K562 (cell line): ENCODE measurements at regions not wholly inside any gene's neighbourhood (a gene's known extent, or its start where the extent isn't known, plus 50 kb on each side); places are given as distances from the start of the nearest gene placed in this dataset.

Experiments
- ATAC-seq: fragments of 200-7000 bp; cut with Tn5 transposase; 3 replicates; pipeline ENCODE4 v1.9.1; 2020; ENCODE audit warnings: moderate library complexity
- BruUV-seq: library from RNA; stranded (reverse); fragments of 400-500 nt; replicated peaks from 2 replicates; lab custom pipeline; 2021; lab: Mats Ljungman, UMichigan
- CTCF ChIA-PET: fragments of 300-600 bp; formaldehyde crosslinking; extraction: SDS; loops from one replicate; lab custom pipeline; 2021; ENCODE audit warnings: low intra/inter-chr PET ratio; lab: Yijun Ruan, JAX
- POLR2A ChIA-PET: fragments of 300-600, 350-650 bp; sonication (Branson Sonifier 250); formaldehyde crosslinking; extraction: SDS; loops from one replicate; lab custom pipeline; 2021; ENCODE audit warnings: antibody characterized with exemption, inconsistent platforms; lab: Yijun Ruan, JAX
- DNase-seq, 4 experiments: peaks; one replicate each; pipeline versions ENCODE4 v3.0.0 to v3.0.0-alpha.2; 2011 to 2018; ENCODE audit warnings: low spot score in 3 of 4, mixed read lengths in 3 of 4; ENCODE audit errors: extremely low read depth in 1 of 4
- FAIRE-seq: peaks from 2 replicates; lab custom pipeline; 2011; peaks lifted over from hg19 to GRCh38; lab: Jason Lieb, UNC
- H2AFZ ChIP-seq: 2 replicates; pipeline ENCODE4 v1.6.0; 2011; ENCODE audit warnings: low read depth, low read length, control low read depth, inconsistent platforms
- H3K27ac ChIP-seq: fragments of 200-600 bp; 3 replicates; pipeline ENCODE4 v1.8.0; 2011; ENCODE audit warnings: low read depth, mild to moderate bottlenecking, control low read depth, inconsistent platforms, low read length, moderate library complexity, mixed read lengths; ENCODE audit errors: extremely low read depth
- H3K27me3 ChIP-seq, 2 experiments: fragments of 300-600 bp in 1 of 2; 2 replicates in 1 of 2; 3 replicates in 1 of 2; pipeline versions ENCODE4 v1.6.0 to v1.8.0; 2011; ENCODE audit warnings: inconsistent platforms in 2 of 2, low read length in 2 of 2, mild to moderate bottlenecking in 1 of 2, mixed read lengths in 1 of 2, moderate library complexity in 1 of 2; ENCODE audit not compliant: control insufficient read depth in 2 of 2, insufficient read depth in 2 of 2
- H3K36me3 ChIP-seq: fragments of 300-600 bp; 3 replicates; pipeline ENCODE4 v1.8.0; 2011; ENCODE audit warnings: mild to moderate bottlenecking, low read length, inconsistent platforms; ENCODE audit not compliant: control insufficient read depth, insufficient read depth
- H3K4me1 ChIP-seq, 2 experiments: fragments of 200-600 bp in 1 of 2; replicated peaks in 1 of 2; 2 replicates in 1 of 2; 3 replicates in 1 of 2; pipeline versions ENCODE4 v1.5.1 to v1.8.0; 2011; ENCODE audit warnings: inconsistent platforms in 2 of 2, low read length in 2 of 2, mild to moderate bottlenecking in 1 of 2, mixed read lengths in 1 of 2, moderate library complexity in 1 of 2; ENCODE audit not compliant: control insufficient read depth in 2 of 2, insufficient read depth in 2 of 2
- H3K4me2 ChIP-seq: 2 replicates; pipeline ENCODE4 v1.6.1; 2011; ENCODE audit warnings: low read length, control low read depth, inconsistent platforms, mixed read lengths; ENCODE audit not compliant: insufficient read depth
- H3K4me3 ChIP-seq: fragments of 200-600 bp; sonication (generic), shearing (Covaris generic); 2 replicates; pipeline ENCODE4 v1.5.1; 2016; ENCODE audit warnings: control low read depth, inconsistent platforms
- H3K79me2 ChIP-seq: fragments of 200-600 bp; 3 replicates; pipeline ENCODE4 v1.8.0; 2011; ENCODE audit warnings: low read length, inconsistent platforms; ENCODE audit not compliant: control insufficient read depth, insufficient read depth
- H3K9ac ChIP-seq, 2 experiments: 2 replicates each; pipeline versions ENCODE4 v1.6.0 to v1.6.1; 2011; ENCODE audit warnings: low read depth in 2 of 2, low read length in 2 of 2, control low read depth in 1 of 2, inconsistent platforms in 1 of 2, mild to moderate bottlenecking in 1 of 2, mixed read lengths in 1 of 2; ENCODE audit not compliant: insufficient read depth in 1 of 2
- H3K9me1 ChIP-seq: one replicate; pipeline ENCODE4 v1.6.0; 2011; ENCODE audit warnings: inconsistent platforms, mild to moderate bottlenecking, low read length, moderate library complexity; ENCODE audit not compliant: control insufficient read depth, insufficient read depth
- H3K9me3 ChIP-seq: replicated peaks from 2 replicates; pipeline ENCODE4 v1.5.1; 2011; ENCODE audit warnings: low read depth, low read length, inconsistent platforms; ENCODE audit not compliant: control insufficient read depth, insufficient read depth
- H4K20me1 ChIP-seq: replicated peaks from 2 replicates; pipeline ENCODE4 v1.6.1; 2011; ENCODE audit warnings: low read length, inconsistent platforms, mixed read lengths; ENCODE audit not compliant: control insufficient read depth, insufficient read depth
- MBD1 ChIP-seq: fragments of 250-450 bp; sonication (Bioruptor Pico); IDR thresholded peaks from 2 replicates; pipeline ENCODE4 v1.8.0; 2022; ENCODE audit warnings: inconsistent platforms
- PTRF ChIP-seq: fragments of 450-650 bp; IDR thresholded peaks from 2 replicates; pipeline ENCODE4 v1.6.1; 2016; ENCODE audit warnings: mild to moderate bottlenecking, missing genetic modification characterization, missing compliant biosample characterization
- RREB1 ChIP-seq: fragments of 250-450 bp; sonication (Bioruptor Pico); IDR thresholded peaks from 2 replicates; pipeline ENCODE4 v1.4.0; 2020
- ZNF77 ChIP-seq: fragments of 250-450 bp; sonication (Bioruptor Pico); IDR thresholded peaks from 2 replicates; pipeline ENCODE4 v1.5.0; 2020
- WGBS: fragments of 100-300 bp; shearing (Covaris generic); methylation state at CpG from one replicate; pipeline ENCODE4 v1.1.6; 2016; ENCODE audit warnings: low coverage, mixed read lengths; ENCODE audit not compliant: insufficient coverage; ENCODE audit errors: missing lambda C conversion rate; 5-methylcytosine and 5-hydroxymethylcytosine counted together
- in situ Hi-C: fragments of 300-500 bp; cut with MboI; formaldehyde crosslinking; loops from 4 replicates; pipeline ENCODE4 v1.15.0; 2018; ENCODE audit warnings: inconsistent platforms, mixed read lengths
- intact Hi-C: fragments of 100-400 bp; cut with micrococcal nuclease; formaldehyde crosslinking; loops from 2 replicates; pipeline ENCODE4 v1.14.2; 2022

GRCh38 chr16:5966004-5966403 is 868.4 kb upstream of the EEF2KMT start:
- Histone ChIP-seq H4K20me1 (no peaks in the 10 kb centered on the region), H2AFZ (no peak overlapping the region), H3K4me2 (no peak overlapping the region), H3K9ac (no peak overlapping the region), H3K27ac (no peak overlapping the region), H3K9me1 (no peaks in the 10 kb centered on the region), H3K4me1 (no peaks in the 10 kb centered on the region), H3K4me3 (no peak overlapping the region), H3K27me3 (no peaks in the 10 kb centered on the region; a peak in 1 of 5 replicates), H3K79me2 (no peaks in the 10 kb centered on the region), H3K36me3 (no peaks in the 10 kb centered on the region), H3K9me3 (no peaks in the 10 kb centered on the region)
- TF ChIP-seq RREB1 (CRISPR knock-in tag): no peak
- TF ChIP-seq ZNF77 (CRISPR knock-in tag): no peak
- TF ChIP-seq PTRF (tag): no peak
- no peak for TF ChIP-seq MBD1 (CRISPR knock-in tag)
- ATAC-seq (no peak), DNase-seq (no peak), FAIRE-seq (no peak)
- 1% methylated on average over 7 of the region's 7 CpGs for WGBS
- intact Hi-C loops: no loop called here
- BruUV-seq: no TSS peak
- CTCF ChIA-PET: no interaction called here
- POLR2A ChIA-PET: no interaction called here
- in situ Hi-C loops: loop anchor here (10.0 kb wide), 1 partner anchor 959 kb away; no protein-coding TSS in a partner anchor
